ENCODE measurements at regions not wholly inside any gene's neighbourhood (a gene's known extent, or its start where the extent isn't known, plus 50 kb on each side); places are given as distances from the start of the nearest gene placed in this dataset.

DNA sequence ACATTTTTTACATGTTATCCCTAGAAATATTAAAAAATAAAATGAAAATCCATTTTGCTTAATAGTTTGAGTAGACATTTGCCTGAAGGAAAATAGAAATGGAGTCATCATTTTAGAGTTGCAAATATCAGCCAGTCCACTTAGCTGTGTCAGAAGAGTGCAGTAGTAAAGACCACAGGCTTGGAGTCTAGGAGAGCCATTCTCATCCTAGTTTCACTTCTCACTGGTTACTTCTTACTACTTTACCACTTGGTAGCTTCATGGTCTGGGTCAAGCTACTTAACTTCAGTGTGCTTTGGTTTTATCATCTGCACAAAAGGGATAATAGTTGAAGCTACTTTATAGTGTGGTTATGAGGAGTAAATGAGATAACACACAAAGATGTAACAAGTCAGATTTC lies 286.5 kb upstream of the NBEA start:
- TF ChIP-seq, protein P1, sequence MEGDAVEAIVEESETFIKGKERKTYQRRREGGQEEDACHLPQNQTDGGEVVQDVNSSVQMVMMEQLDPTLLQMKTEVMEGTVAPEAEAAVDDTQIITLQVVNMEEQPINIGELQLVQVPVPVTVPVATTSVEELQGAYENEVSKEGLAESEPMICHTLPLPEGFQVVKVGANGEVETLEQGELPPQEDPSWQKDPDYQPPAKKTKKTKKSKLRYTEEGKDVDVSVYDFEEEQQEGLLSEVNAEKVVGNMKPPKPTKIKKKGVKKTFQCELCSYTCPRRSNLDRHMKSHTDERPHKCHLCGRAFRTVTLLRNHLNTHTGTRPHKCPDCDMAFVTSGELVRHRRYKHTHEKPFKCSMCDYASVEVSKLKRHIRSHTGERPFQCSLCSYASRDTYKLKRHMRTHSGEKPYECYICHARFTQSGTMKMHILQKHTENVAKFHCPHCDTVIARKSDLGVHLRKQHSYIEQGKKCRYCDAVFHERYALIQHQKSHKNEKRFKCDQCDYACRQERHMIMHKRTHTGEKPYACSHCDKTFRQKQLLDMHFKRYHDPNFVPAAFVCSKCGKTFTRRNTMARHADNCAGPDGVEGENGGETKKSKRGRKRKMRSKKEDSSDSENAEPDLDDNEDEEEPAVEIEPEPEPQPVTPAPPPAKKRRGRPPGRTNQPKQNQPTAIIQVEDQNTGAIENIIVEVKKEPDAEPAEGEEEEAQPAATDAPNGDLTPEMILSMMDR (IDR thresholded peaks at IDR 0.05; ENCODE audit: low read depth, low read length) = no peak
- no peak overlapping the region for H3K4me3 ChIP-seq (ENCODE audit: low read depth, low read length)

GRCh38 chr13:34657716-34658115 lies 284.4 kb upstream of the NBEA start:
- TF ChIP-seq, protein P1 (IDR thresholded peaks at IDR 0.05; ENCODE audit: low read depth, low read length) = no peak
- H3K4me3 ChIP-seq (ENCODE audit: low read depth, low read length) = no peak overlapping the region

- no peak overlapping the region for H3K4me3 ChIP-seq (ENCODE audit: low read depth, low read length)
- TF ChIP-seq, protein P1 (IDR thresholded peaks at IDR 0.05; ENCODE audit: low read depth, low read length) = no peak
Measured at GRCh38 chr13:34667286-34668218, 274.5 kb upstream of the NBEA start.

GRCh38 chr13:34671137-34671536 lies 270.9 kb upstream of the NBEA start:
- H3K4me3 ChIP-seq (ENCODE audit: low read depth, low read length) = no peak overlapping the region
- TF ChIP-seq, protein P1 (IDR thresholded peaks at IDR 0.05; ENCODE audit: low read depth, low read length) = no peak

DNA sequence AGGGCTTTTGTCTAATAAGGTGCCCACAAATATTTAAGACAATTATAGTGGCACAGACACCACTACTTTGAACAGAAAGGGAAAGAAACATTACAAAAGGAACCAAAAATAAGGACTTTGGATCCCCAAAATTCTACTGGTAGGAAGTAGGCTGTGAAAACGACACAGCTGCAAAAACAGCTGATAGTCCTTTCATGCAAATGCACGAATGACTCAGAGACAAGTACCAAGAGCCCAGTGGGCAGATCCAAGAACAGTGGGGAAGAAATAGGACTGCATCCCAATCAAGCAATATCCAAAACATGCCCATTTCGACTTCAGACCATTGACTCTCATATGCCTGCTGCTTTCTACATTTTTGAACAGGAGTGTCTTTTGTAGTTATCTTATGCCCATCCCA lies 269.4 kb upstream of the NBEA start:
- TF ChIP-seq, protein P1 (IDR thresholded peaks at IDR 0.05; ENCODE audit: low read depth, low read length) = no peak
- no peak overlapping the region for H3K4me3 ChIP-seq (ENCODE audit: low read depth, low read length)

GRCh38 chr13:34675626-34676025 lies 266.4 kb upstream of the NBEA start:
- no peak overlapping the region for H3K4me3 ChIP-seq (ENCODE audit: low read depth, low read length)
- TF ChIP-seq, protein P1 (IDR thresholded peaks at IDR 0.05; ENCODE audit: low read depth, low read length) = no peak

GRCh38 chr13:34678154-34678553 lies 263.9 kb upstream of the NBEA start:
- TF ChIP-seq, protein P1 (IDR thresholded peaks at IDR 0.05; ENCODE audit: low read depth, low read length) = no peak
- no peak overlapping the region for H3K4me3 ChIP-seq (ENCODE audit: low read depth, low read length)

Data from WI38 (cell line).